ENCODE measurements at regions not wholly inside any gene's neighbourhood (a gene's known extent, or its start where the extent isn't known, plus 50 kb on each side); places are given as distances from the start of the nearest gene placed in this dataset.

DNA sequence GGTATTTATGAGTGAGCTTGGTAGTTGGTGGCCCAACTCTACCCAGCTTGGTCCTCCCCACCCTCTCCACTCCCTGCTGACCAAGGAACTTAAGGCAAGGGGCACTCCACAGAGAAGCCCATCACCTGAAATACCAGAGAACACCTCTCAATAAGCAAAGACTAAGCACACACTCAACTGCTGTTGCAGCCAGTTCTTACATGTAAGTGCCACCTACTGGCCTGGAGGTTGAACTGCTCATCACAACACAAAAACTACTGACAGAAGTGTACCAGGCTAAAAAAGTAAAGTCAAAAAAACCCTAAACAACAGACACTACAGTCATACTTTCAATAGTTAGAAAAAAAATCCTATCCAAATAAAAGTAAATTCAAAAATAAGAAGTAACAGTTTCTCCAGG is 146.2 kb downstream of the FAM83B start:
- Mint-ChIP-seq H3K27ac (no peak overlapping the region), H3K27me3 (ENCODE audit: low read depth) (no peaks in the 10 kb centered on the region; the same call in none of the 2 replicates), H3K4me1 (peaks cover 3% of the 10 kb centered on the region in 2 experiments; a peak in 2 of 4 replicates), H3K4me3 (no peak overlapping the region), H3K36me3 (ENCODE audit: insufficient read depth in 1 of 3, low read depth in 3 of 3) (no peaks in the 10 kb centered on the region), H3K9me3 (peaks cover 2 to 3% of the 10 kb centered on the region in 2 experiments; a peak in 3 of 5 replicates)
- no peaks in the 10 kb centered on the region for H4K20me1 ChIP-seq (ENCODE audit: control insufficient read depth, insufficient read depth, insufficient read length)
- no peak overlapping the region for H4K91ac ChIP-seq (ENCODE audit: insufficient read length, low read depth, low read length)
- no peaks in the 10 kb centered on the region for H3K4me1 ChIP-seq (ENCODE audit: insufficient read depth, low read length)
- no peak overlapping the region for H2AFZ ChIP-seq (ENCODE audit: low read length)
- no peak overlapping the region for H2BK15ac ChIP-seq (ENCODE audit: low read depth, low read length)
- no peak overlapping the region for H3T11ph ChIP-seq (ENCODE audit: low read length)
- no peak overlapping the region for H4K5ac ChIP-seq (ENCODE audit: insufficient read length, low read depth, low read length)
- TF ChIP-seq, protein P1, sequence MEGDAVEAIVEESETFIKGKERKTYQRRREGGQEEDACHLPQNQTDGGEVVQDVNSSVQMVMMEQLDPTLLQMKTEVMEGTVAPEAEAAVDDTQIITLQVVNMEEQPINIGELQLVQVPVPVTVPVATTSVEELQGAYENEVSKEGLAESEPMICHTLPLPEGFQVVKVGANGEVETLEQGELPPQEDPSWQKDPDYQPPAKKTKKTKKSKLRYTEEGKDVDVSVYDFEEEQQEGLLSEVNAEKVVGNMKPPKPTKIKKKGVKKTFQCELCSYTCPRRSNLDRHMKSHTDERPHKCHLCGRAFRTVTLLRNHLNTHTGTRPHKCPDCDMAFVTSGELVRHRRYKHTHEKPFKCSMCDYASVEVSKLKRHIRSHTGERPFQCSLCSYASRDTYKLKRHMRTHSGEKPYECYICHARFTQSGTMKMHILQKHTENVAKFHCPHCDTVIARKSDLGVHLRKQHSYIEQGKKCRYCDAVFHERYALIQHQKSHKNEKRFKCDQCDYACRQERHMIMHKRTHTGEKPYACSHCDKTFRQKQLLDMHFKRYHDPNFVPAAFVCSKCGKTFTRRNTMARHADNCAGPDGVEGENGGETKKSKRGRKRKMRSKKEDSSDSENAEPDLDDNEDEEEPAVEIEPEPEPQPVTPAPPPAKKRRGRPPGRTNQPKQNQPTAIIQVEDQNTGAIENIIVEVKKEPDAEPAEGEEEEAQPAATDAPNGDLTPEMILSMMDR (conservative IDR thresholded peaks at IDR 0.05) = peak; percentile 75
- no peak overlapping the region for H3K4ac ChIP-seq (ENCODE audit: low read depth, low read length)
- no peak overlapping the region for H3K27ac ChIP-seq (ENCODE audit: insufficient read length, low read depth, low read length)
- H3K23ac ChIP-seq (ENCODE audit: insufficient read length, low read depth, low read length) = no peak overlapping the region
- H3K79me1 ChIP-seq (ENCODE audit: insufficient read depth, low read depth, low read length, poor library complexity, severe bottlenecking) = no peaks in the 10 kb centered on the region
- H2BK20ac ChIP-seq (ENCODE audit: low read depth, low read length, poor library complexity, severe bottlenecking) = no peak overlapping the region
- no peak overlapping the region for H3K14ac ChIP-seq (ENCODE audit: insufficient read depth, low read length)
- no peaks in the 10 kb centered on the region for H3K27me3 ChIP-seq (ENCODE audit: insufficient read depth, low read length)
- H3K23me2 ChIP-seq (ENCODE audit: insufficient read length, low read depth, low read length, poor library complexity, severe bottlenecking) = no peaks in the 10 kb centered on the region
- no peak overlapping the region for H2BK5ac ChIP-seq (ENCODE audit: insufficient read length, low read length)
- H3K79me2 ChIP-seq (ENCODE audit: insufficient read depth, low read length) = no peaks in the 10 kb centered on the region
- H3K9ac ChIP-seq (ENCODE audit: extremely low read depth, insufficient read length, low read length) = no peak overlapping the region
- H2BK120ac ChIP-seq (ENCODE audit: low read depth, low read length, poor library complexity, severe bottlenecking) = no peak overlapping the region
- no peak overlapping the region for H2AK5ac ChIP-seq (ENCODE audit: insufficient read length, low read length)
- H4K8ac ChIP-seq (replicated peaks; ENCODE audit: insufficient read length, low read depth, low read length) = no peak overlapping the region
- no peak overlapping the region for H3K56ac ChIP-seq (ENCODE audit: insufficient read length, low read depth, low read length)
- DNase-seq = peak; percentile 50
- H3K4me2 ChIP-seq (ENCODE audit: insufficient read depth, insufficient read length, low read length) = no peak overlapping the region
- no peak overlapping the region for H2BK12ac ChIP-seq (ENCODE audit: insufficient read length, low read depth, low read length)
- H3K9me3 ChIP-seq (ENCODE audit: control insufficient read depth, low read depth, low read length) = no peaks in the 10 kb centered on the region
- no peak overlapping the region for H3K18ac ChIP-seq (ENCODE audit: insufficient read length, low read depth, low read length)
